Transverse colon (tissue), 4 donors: ENCODE measurements at regions not wholly inside any gene's neighbourhood (a gene's known extent, or its start where the extent isn't known, plus 50 kb on each side); places are given as distances from the start of the nearest gene placed in this dataset.

Experiments used
- DNase-seq: peaks from one replicate; pipeline ENCODE4 v3.0.0-alpha.2; 2019
- H3K27ac ChIP-seq, 4 donors: fragments of 200-600 bp; sonication (generic); 2 replicates each; pipeline ENCODE4 v1.5.1; 2016 to 2018; ENCODE audit warnings: inconsistent platforms in 4 of 4
- H3K27me3 ChIP-seq: fragments of 200-600 bp; sonication (generic); 2 replicates; pipeline ENCODE4 v1.5.1; 2017; ENCODE audit warnings: inconsistent platforms
- H3K36me3 ChIP-seq, 4 donors: fragments of 200-600 bp; sonication (generic); 2 replicates each; pipeline ENCODE4 v1.5.1; 2017 to 2019; ENCODE audit warnings: inconsistent platforms in 4 of 4
- H3K4me1 ChIP-seq, 4 donors: fragments of 200-600 bp; sonication (generic); 2 replicates each; pipeline ENCODE4 v1.5.1; 2017 to 2020; ENCODE audit warnings: inconsistent platforms in 4 of 4
- H3K4me3 ChIP-seq, 4 donors: fragments of 200-600 bp; sonication (generic); 1 replicate in 1 of 4; 2 replicates in 3 of 4; pipeline versions ENCODE4 v1.5.1 to v1.6.1; 2017 to 2019; ENCODE audit warnings: inconsistent platforms in 4 of 4
- H3K9me3 ChIP-seq, 2 donors: fragments of 200-600 bp; sonication (generic); 2 replicates each; pipeline ENCODE4 v1.5.1; 2017 to 2019; ENCODE audit warnings: inconsistent platforms in 2 of 2
- EP300 ChIP-seq: sonication (generic); formaldehyde crosslinking; IDR thresholded peaks from one replicate; pipeline ENCODE4 v1.6.1; 2017; ENCODE audit warnings: antibody characterized with exemption, low read depth
- POLR2A ChIP-seq: fragments of 450-650 bp; IDR thresholded peaks from one replicate; pipeline ENCODE4 v1.6.1; 2016; ENCODE audit warnings: antibody characterized with exemption, mild to moderate bottlenecking, moderate library complexity
- POLR2AphosphoS5 ChIP-seq, 3 donors: sonication (generic); formaldehyde crosslinking; IDR thresholded peaks; one replicate each; pipeline ENCODE4 v1.6.1; 2016; ENCODE audit warnings: antibody characterized with exemption in 3 of 3
- WGBS, 2 donors: methylation state at CpG; one replicate each; pipeline ENCODE4 v1.1.5; 2018; ENCODE audit warnings: low coverage in 1 of 2; 5-methylcytosine and 5-hydroxymethylcytosine counted together
- in situ Hi-C, 4 donors: fragments of 200-750 bp; cut with MboI; loops; one replicate each; pipeline versions ENCODE4 v1.15.0 to v1.15.1; 2017; ENCODE audit warnings: low sequenced_read_pairs in 3 of 4, low pct_ligation_motif_present in 1 of 4, low pct_unique_long_range_greater_than_20kb in 1 of 4
- intact Hi-C: fragments of 100-400 bp; cut with DNase I; formaldehyde crosslinking; loops from one replicate; pipeline ENCODE4 v1.15.1; 2023; ENCODE audit warnings: low total_unique reads
- TF ChIP-seq, protein P1 (sequence below), 5 experiments: fragments of 200-600 bp in 3 of 5; fragments of 450-650 bp in 2 of 5; sonication (generic) in 3 of 5; IDR thresholded peaks; 1 replicate in 2 of 5; 2 replicates in 3 of 5; pipeline ENCODE4 v1.5.1; 2016 to 2017; ENCODE audit warnings: antibody characterized with exemption in 5 of 5, inconsistent platforms in 3 of 5, mild to moderate bottlenecking in 2 of 5, moderate library complexity in 1 of 5

DNA sequence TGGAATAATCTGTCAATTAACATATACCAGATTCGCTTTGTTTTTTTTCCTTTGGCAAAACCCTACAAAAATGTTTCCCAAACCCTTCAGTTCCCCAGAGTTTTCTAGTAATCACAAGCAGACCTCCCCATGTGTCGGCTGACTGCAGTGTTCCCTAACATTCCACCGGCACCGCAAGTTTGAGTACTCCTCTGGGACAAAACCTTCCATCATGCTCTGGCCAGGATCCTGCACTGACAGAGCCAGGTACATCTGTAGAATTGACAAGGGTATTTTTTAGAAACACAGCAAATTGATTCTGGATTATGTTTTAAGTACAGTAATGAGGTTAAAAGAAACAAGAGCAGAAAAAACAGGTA, 174.7 kb downstream of the GAS1 start:
- 83 to 86% methylated on average over 2 to 4 of the region's 4 CpGs for WGBS, 2 donors
- H3K4me3 ChIP-seq, result no peak overlapping the region
- TF ChIP-seq POLR2A (no peak), EP300 (no peak), POLR2AphosphoS5 (IDR thresholded peaks at IDR 0.05) (no peak)
- TF ChIP-seq, protein P1, sequence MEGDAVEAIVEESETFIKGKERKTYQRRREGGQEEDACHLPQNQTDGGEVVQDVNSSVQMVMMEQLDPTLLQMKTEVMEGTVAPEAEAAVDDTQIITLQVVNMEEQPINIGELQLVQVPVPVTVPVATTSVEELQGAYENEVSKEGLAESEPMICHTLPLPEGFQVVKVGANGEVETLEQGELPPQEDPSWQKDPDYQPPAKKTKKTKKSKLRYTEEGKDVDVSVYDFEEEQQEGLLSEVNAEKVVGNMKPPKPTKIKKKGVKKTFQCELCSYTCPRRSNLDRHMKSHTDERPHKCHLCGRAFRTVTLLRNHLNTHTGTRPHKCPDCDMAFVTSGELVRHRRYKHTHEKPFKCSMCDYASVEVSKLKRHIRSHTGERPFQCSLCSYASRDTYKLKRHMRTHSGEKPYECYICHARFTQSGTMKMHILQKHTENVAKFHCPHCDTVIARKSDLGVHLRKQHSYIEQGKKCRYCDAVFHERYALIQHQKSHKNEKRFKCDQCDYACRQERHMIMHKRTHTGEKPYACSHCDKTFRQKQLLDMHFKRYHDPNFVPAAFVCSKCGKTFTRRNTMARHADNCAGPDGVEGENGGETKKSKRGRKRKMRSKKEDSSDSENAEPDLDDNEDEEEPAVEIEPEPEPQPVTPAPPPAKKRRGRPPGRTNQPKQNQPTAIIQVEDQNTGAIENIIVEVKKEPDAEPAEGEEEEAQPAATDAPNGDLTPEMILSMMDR (IDR thresholded peaks at IDR 0.05), result no peak
- no peak overlapping the region for H3K27ac ChIP-seq
- intact Hi-C loops, result no loop called here
- H3K4me1 ChIP-seq, result no peaks in the 10 kb centered on the region
- H3K27me3 ChIP-seq, result no peaks in the 10 kb centered on the region
- H3K36me3 ChIP-seq, result no peaks in the 10 kb centered on the region
- no peaks in the 10 kb centered on the region for H3K9me3 ChIP-seq
- in situ Hi-C loops, result no loop called here
- DNase-seq, result no peak

DNA sequence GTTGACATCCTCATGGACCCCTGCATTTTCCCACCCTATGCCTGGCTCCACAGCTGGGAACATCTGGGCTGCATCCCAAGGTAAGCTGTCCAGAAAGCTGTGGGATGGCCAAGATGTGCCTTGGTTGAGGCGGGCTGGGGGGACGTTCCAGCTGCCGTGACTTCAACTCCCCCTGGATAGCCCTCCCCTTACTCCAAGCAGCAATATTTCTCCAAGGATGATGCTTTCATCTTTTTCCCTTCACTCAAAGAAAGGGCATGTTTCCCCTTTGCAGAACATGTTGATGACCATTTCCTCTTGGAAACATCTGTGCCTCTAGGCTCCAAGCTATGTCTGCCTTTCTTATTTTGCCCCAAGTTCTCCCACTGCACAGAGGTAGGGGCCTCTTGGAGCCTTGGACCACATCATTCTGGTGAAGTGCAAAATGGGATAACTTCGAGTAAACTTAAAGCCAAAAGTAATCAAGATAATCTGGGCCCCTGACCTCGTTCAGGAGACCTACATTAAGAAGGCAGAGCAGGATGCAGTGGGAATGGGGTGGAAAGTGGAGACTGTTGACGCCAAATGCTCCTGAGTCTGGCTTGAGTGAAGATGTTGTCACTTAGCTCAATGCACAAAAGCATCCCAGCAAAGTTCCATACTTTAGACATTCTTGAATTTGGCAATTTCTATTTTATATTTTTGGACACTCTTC, 175.2 kb downstream of the GAS1 start:
- DNase-seq, result no peak
- Histone ChIP-seq H3K9me3 (no peaks in the 10 kb centered on the region), H3K36me3 (no peaks in the 10 kb centered on the region), H3K4me3 (no peak overlapping the region), H3K4me1 (no peaks in the 10 kb centered on the region), H3K27me3 (no peaks in the 10 kb centered on the region), H3K27ac (no peak overlapping the region)
- in situ Hi-C loops (no loop called here), intact Hi-C loops (no loop called here)
- no peak for TF ChIP-seq POLR2A
- TF ChIP-seq EP300, result no peak
- TF ChIP-seq POLR2AphosphoS5 (IDR thresholded peaks at IDR 0.05), result no peak
- TF ChIP-seq, protein P1 (IDR thresholded peaks at IDR 0.05), result no peak
- WGBS, 2 donors, result 45 to 63% methylated on average over 4 to 6 of the region's 6 CpGs

DNA sequence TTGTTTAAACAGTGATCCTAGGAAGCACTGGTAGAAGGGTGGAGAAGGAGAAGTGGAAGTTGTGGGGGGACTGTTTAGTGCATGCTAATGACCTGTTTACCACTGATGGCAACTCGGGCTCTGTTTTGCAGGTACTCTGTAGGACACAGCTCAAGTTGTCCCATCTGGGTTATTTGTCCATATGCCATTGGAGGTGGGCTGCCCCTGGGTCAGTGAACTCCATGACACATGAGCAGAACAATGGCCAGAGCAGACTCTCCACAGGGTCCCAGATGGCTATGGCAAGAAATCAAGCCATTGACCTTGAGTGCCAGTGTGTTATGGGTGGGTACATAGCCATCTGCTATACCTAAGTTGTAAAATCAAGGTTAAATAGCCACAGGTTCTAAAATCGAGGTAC, 175.9 kb downstream of the GAS1 start:
- no peaks in the 10 kb centered on the region for H3K9me3 ChIP-seq
- DNase-seq, result no peak
- H3K4me1 ChIP-seq, result no peaks in the 10 kb centered on the region
- no peak overlapping the region for H3K4me3 ChIP-seq
- H3K27ac ChIP-seq, result no peak overlapping the region
- intact Hi-C loops, result no loop called here
- no peaks in the 10 kb centered on the region for H3K27me3 ChIP-seq
- TF ChIP-seq EP300 (no peak), POLR2A (no peak), POLR2AphosphoS5 (IDR thresholded peaks at IDR 0.05) (no peak)
- TF ChIP-seq, protein P1 (IDR thresholded peaks at IDR 0.05), result no peak
- H3K36me3 ChIP-seq, result no peaks in the 10 kb centered on the region
- in situ Hi-C loops, result no loop called here
- WGBS, 2 donors, result 36% methylated on average over 2 of the region's 2 CpGs; no CpG with 5 or more reads in 1 of the 2 donors

DNA sequence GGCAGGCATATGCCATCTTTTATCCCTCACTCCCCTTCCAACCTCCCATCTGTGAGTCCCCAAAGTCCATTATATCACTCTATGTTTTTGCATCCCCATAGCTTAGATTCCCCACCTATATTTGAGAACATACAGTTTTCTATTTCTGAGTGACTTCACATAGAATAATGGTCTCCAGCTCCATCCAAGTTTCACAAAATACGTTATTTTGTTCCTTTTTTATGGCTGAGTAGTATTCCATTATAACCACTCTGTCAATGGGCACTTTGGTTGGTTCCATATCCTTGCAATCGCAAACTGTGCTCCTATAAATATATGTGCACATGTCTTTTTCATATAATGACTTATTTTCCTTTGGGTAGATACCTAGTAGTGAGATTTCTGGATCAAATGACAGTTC, 178.6 kb downstream of the GAS1 start:
- WGBS, 2 donors, result 74 to 100% methylated on average over 1 to 2 of the region's 2 CpGs
- intact Hi-C loops, result no loop called here
- in situ Hi-C loops, result no loop called here
- TF ChIP-seq POLR2AphosphoS5 (IDR thresholded peaks at IDR 0.05), result no peak
- TF ChIP-seq, protein P1 (IDR thresholded peaks at IDR 0.05), result no peak
- no peak for TF ChIP-seq POLR2A
- no peak for TF ChIP-seq EP300
- DNase-seq, result no peak
- Histone ChIP-seq H3K36me3 (no peaks in the 10 kb centered on the region), H3K4me3 (no peak overlapping the region), H3K27ac (no peak overlapping the region), H3K9me3 (no peaks in the 10 kb centered on the region), H3K4me1 (no peaks in the 10 kb centered on the region), H3K27me3 (no peaks in the 10 kb centered on the region)
